Fibroblast of skin of left quadriceps (primary cell): ENCODE measurements at regions not wholly inside any gene's neighbourhood (a gene's known extent, or its start where the extent isn't known, plus 50 kb on each side); places are given as distances from the start of the nearest gene placed in this dataset.

ENCODE experiments used
- DNase-seq, 2 experiments: peaks; one replicate each; pipeline ENCODE4 v3.0.0-alpha.2; 2013; ENCODE audit warnings: low read depth in 2 of 2

DNA sequence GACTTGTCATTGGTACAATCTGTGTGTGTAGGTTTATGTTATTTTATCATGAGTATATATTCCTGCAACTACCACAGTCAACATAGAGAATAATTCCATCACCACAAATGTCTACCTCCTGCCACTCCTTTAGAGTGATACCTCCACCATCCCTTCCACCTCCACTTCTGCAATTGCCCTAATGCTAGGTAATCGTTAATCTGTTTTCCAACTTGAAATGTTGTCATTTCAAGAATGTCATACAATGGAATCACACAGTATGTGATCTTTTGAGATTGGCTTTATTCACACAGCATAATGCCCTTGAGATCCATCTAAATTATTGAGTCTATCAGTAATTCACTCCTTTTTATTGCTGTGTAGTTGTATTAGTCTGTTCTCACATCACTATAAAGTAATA lies 414.8 kb upstream of the C16orf82 start:
- DNase-seq: no peak

DNA sequence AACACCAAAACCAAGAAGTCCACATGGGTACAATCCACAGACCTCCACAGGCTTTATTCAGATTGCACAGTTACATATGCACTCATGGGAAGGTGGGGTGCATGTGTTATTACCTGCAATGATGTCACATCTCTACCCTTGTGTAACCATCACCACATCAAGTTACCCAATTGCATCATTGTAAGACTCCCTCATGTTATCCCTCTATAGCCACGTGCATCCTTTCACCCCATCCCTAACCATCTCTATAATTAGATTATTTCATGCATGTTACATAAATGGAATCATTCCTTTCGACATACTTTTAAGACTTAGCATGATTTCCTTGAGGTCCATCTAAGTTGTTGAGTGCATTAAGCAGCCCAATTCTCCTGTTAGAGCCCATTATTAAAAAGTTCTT lies 408.2 kb upstream of the C16orf82 start:
- no peak for DNase-seq

DNA sequence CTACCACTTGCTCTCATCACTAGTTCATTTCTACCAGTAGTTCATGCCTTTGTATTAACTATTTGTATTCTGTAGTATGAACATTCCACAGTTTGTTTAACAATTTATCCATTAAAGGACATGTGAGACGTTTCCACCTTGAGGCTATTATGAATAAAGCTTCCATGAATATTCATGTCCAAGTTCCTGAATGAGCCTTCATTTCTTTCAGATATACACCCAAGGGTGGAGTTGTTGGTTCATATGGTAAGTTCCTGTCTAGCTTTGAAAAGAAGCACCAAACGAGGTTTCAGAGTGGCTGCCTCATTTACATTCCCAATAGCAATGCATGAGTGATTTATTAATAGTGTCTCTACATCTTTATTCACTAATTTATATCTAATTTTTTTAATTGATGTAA lies 407.8 kb upstream of the C16orf82 start:
- DNase-seq: no peak

DNA sequence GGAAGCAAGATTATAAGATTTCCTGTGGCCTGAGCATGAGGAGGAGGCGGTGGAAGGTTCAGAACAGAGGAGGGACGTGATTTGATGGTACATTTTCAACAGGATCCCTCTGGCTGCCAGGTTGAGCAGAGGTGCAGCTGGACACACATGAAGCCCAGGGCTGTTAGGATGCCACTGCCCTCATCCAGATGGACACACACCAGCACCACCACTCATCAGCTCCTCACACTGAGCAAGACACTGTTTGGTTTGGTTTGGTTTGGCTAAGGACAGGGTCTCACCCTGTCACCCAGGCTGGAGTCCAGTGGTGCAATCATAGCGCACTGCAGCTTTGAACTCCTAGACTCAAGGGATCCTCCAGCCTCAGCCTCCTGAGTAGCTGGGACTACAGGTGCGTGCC lies 402.6 kb upstream of the C16orf82 start:
- DNase-seq: no peak

DNA sequence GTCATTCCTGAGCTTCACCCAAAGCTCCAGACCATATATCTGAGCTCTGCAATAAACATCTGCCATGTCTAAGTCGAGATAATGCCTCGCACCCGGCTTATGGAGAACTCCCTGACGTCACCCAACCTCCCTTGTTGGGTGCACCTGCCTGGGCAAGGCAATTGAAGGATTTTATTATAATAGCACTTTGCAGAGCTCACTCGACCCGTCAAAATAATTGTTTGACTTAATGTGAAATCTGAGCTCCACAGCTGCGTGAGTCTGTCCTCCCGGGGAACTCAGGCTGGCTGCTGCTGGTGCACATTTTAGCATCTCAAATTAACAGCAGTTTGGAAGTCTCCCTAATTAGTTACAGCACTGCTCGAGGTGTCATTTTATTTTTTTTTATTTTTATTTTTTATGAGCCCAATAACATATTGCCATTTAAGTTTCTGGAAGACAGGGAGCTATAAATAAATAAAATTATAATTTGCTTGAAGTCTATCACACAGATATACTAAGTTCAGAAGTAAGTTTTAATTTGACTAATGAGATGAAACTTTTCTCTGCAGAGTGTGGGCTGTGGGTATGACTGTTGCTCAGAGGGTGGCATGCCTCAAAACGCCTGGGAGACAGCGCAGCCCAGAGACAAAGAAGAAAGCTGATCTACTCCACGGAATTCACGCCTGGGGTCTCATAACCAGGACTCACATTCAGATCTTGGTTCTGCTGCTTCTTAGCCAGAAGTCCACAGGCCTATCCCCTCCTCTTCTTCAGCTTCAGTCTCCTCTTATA lies 401.4 kb upstream of the C16orf82 start:
- DNase-seq: no peak

DNA sequence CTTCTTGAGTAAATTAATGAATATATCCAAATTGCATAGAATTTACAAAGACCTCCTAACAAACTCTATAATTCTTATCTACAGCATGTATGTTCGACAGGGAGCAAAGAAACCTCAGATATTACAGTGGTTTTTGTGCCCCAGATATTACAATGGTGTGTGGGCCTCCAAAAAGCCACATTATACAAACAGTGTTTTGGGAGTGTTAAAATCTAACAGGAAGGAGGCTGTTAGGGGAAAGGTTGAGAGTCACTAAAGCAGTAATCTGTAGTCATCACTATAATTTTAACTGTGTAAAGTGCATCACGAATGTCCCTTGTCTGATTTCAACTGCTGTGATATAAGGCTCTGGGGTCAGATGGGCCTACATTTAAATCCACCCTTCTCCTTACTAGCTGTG lies 400.2 kb upstream of the C16orf82 start:
- no peak for DNase-seq

DNA sequence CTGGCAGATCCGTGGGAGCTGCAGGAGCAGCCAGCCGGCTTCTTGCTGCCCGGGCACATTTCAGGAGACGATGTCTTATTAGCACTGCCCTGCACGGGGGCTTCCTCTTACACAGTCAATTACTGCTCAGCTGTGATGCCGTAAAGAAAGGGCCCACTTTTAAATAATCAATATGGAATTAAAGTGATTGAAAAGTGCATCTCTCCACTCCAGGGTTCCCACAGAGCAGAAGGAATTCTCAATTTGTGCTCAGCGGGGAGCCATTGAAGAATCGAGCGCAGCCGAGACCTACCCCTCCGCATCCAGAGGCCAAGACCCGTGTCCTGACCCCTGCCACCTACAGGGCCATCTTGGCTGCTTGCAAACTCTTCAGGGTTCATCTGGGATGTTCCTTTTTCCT lies 399.4 kb upstream of the C16orf82 start:
- no peak for DNase-seq

DNA sequence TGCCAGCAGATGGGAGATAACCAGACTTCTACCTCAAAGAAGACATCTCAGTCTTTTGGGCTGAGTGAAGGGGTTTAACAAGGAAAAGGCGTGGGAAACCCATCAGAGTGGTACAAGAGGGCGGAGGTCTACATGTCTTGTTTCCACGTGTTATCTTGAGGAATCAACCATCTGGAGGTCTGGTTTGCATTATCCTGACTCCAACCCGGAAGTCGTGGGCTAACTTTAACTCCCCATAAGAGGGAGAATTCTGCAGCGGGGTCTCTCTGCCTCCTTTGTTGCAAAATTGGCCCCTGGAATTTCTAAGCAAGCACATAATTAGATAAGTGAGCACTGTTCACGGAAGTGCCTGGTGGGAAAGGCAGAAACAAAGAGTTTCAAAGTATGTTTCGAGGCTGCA lies 398.7 kb upstream of the C16orf82 start:
- DNase-seq: no peak

DNA sequence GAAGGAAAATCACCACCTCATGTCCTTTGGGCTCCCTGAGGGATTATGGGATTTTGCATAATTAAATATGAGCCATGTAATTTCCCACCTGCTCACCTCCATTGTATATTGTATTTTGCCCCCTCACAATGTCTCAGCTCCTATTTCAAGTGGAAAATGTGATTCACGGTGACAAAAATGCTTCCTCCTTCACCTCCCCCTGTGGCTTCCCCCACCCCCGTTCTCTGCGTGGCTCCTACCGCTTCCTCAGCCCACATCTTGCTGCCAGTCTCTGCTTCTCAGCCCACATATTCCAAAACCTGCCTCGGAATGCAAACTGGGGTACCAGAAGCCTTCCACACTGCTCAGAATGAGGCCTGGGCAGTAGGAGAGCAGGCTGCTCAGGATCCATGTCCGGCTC lies 394.5 kb upstream of the C16orf82 start:
- DNase-seq: no peak

DNA sequence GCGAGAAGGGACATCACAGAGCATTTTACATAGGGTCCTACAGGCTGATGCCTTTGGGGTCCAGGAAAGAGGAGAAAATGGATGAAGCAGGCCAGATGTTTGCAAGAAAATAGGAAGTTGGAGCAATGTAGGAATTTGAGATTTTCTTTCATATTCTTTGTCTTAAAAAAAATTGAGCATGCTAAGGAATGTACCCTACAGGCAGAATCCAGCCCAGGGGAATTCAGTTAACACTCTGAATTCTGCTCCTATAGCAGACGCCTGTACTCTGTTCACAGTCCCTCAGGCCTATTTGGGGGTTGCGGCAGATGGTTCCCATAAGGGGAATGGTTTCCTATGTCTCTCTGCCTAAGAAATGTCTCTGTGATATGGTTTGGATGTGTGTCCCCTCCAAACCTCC lies 393.7 kb upstream of the C16orf82 start:
- DNase-seq: no peak

DNA sequence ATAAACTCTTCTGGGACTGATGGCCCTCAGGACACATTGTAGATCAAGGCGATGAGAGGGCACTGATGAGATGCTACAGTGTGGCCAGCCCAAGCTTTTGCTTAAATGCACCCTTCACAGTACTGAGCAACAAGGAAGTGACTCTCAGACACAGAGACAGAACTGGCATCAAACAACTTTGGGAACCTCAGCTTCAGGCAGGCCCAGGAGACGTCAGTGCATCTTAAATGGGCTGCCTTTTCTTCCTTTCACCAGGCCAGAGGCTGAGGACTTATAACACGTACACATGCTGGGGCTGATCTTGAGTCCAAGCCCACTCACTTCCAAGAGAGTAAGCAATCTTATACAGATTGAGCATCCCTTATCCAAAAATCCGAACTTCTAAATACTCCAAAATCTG lies 386.1 kb upstream of the C16orf82 start:
- no peak for DNase-seq

DNA sequence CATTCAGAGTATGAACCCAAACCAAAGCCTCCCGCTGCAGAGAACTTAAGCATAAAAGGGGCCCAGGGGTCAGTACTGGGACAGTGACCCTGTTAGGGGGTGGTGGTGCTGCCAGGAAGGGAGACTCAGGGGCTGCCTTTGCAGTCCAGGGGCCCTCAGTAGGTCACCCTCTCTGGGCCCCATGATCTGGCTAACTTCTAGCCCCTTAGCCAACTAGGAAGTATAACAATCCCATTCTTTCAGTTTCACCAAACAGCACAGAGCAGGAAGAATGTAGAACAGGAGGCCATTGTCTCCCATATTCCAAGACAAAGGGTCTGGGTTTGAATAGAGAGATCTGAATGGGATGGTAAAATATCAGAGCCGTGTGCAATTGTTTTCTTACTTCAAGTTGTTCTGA lies 378.6 kb upstream of the C16orf82 start:
- DNase-seq: no peak

DNA sequence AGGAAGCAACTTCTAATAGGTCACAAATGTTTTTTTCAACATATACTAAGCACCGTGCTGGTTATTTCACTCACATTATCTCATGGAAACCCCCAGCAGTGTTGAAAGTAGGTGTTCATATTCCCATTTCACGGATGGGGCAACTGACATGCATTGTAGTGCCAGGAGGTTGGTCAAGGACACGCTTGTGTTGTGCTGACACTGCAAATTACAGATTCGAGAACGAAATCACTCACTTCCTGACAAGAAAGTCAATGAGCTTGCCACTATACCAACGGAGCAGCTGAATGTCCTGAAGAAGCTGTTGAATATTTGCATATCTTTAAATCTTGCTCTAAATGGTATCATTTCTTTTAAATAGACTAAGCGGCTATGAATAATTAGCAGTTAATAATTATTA lies 378.0 kb upstream of the C16orf82 start:
- DNase-seq: no peak

DNA sequence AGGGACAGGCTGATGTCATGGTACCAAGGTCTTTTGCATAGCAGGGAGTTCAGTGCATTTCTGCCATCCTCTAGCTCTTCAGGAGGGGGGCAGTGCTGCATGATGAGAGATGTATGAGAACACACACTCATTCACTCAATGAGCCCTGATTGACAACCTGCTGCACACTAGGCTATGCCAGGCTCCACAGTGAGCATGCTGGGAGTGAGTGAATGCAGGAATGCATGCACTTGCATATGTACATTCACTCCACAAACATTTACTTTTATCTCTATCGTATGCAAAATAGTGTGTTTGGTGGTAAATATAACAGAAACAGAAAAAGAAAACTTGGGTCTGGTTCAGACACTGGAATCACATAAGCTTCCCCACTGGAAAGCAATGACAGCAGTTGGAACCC lies 374.1 kb upstream of the C16orf82 start:
- DNase-seq: no peak

DNA sequence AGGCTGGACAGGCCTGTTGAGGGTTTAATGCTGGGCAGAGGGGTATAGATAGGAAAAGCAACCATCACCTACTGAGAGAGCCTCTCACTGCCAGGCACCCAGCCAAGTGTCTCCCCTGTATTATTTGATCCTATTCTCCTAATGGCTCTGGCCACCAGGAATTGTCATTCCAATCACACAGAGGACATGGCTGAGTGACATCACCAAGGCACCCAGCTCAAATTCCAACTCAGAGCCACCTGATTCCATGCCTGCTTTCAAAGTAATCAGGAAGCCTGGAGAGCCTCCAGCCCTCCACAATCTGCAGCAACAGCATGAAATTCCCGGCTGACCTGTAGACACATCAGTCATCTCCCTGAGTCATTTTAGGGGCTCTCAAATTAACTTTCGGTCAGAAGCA lies 368.9 kb upstream of the C16orf82 start:
- DNase-seq: no peak

DNA sequence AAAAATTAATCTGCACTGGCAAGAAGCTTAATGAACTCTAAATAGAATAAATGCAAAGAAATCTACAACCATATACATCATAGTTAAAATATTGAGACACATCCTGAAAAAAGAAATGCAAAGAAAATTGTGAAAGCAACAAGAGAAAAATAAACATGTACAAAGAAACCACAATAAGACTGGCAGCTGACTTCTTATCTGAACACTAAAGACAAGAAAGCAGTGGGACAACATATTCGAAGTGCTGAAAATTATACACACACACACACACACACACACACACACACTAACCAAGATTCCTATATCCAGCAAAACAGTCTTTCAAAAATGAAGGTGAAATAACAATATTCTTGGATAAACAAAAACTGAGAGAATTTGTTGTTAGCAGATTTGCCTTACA lies 366.5 kb upstream of the C16orf82 start:
- DNase-seq: no peak

DNA sequence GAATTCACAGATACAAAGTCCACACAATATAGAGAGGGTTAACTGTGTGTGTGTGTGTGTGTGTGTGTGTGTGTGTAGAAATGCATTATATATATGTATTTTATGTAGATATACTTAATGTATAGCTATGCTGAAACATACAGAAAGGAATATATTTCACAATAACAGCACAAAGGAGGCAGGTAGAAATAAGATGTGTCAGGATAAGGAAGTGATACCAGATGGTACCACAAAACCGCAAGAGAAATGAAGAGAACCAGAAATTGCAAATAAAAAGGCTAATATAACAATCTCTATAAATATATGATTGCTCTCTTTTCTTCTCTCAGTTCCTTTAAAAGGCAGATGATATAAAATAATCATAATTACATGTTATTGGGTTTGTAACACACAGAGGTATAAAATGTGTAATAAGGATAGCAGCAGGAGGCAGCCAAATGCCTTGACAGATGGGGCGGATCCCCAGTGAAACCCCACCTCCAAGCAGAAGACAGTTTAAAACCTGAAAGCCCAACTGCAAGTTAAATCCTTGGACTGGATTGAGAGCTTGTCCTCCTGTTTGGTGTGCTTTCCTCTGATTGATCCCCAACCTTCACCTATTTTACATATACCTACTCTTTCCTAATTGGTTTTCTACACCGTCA lies 365.4 kb upstream of the C16orf82 start:
- DNase-seq: no peak

DNA sequence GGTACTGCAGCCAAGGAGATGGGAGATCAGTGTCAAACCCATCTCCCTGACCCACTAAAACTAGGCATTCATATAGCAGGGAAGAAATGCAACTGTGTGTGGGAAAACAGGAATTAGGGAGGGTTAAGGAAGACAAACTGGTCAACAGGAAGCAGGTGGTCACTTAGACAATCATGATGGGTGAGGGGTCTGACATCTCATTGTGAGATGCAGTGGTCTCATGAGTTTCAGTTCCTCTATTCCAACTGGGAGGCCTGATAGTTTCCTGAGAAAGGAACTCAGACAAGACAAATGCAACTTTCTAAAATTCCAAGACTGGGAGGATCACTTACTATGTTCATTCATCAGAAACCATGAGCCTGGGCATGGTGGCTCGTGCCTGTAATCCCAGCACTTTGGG lies 361.4 kb upstream of the C16orf82 start:
- DNase-seq: no peak

DNA sequence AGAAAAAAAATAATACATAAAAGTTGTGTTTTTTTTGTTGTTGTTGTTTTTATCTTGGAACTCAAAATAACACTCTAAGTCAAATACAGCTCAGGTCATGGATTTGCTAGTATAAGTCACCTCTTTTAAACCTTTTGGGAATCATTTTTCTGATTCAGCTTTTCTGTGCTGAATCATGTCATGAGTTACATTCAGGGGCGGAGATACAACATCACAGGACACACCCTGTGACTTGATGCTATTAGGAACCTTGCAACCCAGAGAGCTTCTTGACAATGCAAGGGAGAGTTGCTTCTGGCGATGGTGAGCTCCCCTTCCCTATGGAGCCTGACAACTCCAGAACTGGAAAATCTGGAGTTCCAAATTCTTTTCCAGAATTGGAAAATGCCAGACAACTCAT lies 358.3 kb upstream of the C16orf82 start:
- DNase-seq: no peak

DNA sequence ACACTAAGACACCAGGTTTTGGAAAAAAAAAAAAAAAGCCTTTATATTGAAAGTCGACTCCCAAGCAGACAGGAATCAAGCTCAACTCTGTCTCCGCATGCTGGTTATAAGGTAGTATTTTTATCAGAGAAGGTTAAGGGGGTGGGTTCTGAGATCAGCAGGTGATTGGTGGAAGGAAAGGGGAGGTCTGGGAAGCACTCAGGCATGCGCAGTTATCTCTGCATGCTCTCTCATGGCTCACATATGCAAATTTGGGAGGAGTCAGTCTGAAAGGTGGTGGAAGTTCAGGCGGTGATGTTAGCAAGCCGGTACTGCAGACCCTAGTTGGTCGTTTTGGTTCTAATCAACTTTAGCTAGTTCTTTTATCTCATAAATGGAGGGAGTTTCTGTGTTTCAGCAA lies 357.6 kb upstream of the C16orf82 start:
- DNase-seq: no peak

DNA sequence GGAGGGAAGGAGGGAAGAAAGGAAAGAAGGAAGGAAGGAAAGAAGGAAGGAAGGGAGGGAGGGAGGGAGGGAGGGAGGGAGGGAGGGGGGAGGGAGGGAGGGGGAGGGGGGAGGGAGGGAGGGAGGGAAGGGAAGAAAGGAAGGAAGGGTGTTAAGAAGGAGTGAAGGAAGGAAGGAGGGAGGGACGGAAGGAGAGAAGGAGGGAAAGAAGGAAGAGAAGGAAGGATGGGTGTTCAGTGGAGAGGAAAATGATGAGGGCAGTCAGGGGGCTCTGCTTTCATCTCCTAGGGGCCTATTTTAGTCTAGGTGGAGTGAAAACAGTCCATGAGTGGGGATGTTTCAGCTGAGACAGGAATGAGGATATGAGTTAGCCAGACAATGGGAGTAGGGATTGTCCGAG lies 357.0 kb upstream of the C16orf82 start:
- DNase-seq: no peak

DNA sequence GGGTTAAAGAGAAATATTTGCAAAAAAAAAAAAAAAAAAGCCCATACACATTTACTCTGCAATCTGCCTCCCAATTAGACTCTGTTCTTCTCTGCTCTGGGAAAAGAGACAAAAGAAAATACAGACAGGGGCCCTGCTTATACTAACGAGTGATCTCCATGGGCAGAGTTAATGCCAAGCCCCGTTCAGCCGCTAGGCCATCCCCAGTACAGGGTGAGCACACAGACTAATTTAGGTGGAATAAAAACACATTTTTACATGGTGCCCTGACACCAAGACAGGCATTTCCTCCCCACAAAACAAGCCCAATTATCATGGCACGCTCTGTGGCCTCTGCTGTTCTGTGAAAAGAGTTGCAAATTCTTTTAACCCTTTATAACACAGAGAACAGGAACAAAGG lies 356.3 kb upstream of the C16orf82 start:
- DNase-seq: no peak

DNA sequence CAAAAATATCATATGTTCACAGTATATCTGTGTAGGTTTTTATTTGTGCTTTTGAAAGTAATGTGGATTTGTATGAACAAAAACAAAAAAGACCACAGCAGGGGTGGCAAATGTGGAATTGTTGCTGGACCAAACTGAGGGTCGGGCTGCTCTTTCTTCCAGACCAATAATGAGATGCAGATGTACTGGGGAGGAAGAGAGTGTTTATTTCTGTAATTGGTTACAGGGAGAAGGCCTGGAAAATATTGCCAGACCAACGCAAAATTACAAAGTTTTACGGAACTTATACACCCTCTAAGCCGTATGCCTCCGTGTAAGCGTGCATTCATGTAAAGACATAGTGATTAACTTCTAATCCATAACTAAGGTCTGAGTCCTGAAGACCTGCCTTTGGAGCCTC lies 353.9 kb upstream of the C16orf82 start:
- DNase-seq: peak in 1 of 2 experiments; percentile 4

DNA sequence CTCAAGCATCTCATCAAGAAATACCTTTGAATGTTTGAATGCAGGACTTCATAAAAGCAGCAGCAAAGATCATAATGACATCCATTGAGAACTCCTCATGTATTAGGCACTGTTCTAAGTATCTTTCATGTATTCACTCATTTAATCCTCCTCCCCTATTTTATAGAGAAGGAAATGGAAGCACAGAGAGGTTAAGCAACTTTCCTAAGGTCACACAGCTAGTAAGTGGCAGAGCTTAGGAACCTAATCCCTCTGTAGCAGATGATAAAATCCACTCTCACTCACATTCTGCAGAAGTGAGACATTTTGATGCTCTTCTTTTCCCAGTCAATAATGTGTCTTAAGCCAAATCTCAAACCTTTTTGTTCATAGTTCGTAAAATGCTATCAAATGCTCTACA lies 350.8 kb upstream of the C16orf82 start:
- no peak for DNase-seq
